Activated CD8-positive, alpha-beta memory T cell treated with anti-CD3 and anti-CD28 coated beads for 36 hours (primary cell): ENCODE measurements at regions not wholly inside any gene's neighbourhood (a gene's known extent, or its start where the extent isn't known, plus 50 kb on each side); places are given as distances from the start of the nearest gene placed in this dataset.
"Not testable (repeated sequence)": the region's sequence is repeated elsewhere in the genome, so short reads cannot be mapped to it uniquely, and the experiment has no call there.

Source experiments
- CTCF ChIA-PET: fragments of 350-600 bp; sonication (Branson Sonifier 250); formaldehyde crosslinking; loops from one replicate; lab custom pipeline; 2021; ENCODE audit warnings: antibody characterized with exemption; lab: Charles Lee
- POLR2A ChIA-PET: fragments of 350-600 bp; sonication (Branson Sonifier 250); formaldehyde crosslinking; loops from one replicate; lab custom pipeline; 2021; ENCODE audit warnings: antibody characterized with exemption; lab: Charles Lee

DNA sequence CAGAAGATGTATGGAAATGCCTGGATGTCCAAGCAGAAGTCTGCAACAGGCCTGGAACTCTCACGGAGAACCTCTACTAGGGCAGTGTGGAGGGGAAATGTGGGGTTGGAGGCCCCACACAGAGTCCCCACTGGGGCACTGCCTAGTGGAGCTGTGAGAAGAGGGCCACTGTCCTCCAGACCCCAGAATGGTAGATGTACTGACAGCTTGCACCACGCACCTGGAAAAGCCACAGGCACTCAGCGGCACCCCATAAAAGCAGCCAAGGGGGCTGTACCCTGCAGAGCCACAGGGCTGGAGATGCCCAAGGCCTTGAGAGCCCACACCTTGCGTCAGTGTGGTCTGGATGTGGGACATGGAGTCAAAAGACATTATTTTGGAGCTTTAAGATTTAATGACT, 177.3 kb upstream of the C14orf180 start:
- POLR2A ChIA-PET, CTCF ChIA-PET: not testable (repeated sequence)

DNA sequence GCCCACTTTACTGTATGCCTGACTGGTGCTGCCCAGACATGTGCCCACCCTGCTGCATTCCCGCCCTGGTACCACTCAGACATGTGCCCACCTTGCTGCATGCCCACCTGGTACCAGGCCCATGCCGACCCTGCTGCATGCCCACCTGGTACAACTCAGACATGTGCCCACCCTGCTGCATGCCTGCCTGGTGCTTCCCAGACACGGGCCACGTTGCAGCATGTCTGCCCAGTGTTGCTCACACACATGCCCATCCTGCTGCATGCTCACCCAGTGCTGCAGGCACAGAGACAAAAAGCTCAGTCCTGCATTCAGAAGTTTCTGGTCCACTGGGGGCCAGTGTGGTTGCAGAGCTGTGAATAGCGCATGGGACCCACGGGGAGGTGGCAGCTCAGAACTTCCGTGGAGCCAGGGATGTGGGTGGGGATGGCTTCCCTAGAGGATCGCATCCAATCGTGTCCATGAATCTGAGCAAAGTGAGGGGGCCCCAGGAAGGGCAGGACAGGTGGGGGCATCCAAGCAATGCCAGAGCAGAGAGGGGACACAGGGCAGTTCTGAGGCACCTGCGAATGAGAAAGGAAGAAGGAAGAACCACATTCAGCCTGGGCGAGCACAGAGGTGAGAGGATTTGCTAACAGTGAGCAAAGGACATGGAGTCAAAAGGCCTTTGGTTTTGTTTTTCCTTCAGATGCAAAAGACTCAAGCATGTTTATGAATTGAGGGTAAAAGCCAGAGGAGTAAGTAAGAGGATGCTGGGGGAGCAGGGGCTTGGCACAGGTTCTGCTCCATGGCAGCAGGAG, 175.9 kb upstream of the C14orf180 start:
- ChIA-PET CTCF (no interaction called here), POLR2A (no interaction called here)

DNA sequence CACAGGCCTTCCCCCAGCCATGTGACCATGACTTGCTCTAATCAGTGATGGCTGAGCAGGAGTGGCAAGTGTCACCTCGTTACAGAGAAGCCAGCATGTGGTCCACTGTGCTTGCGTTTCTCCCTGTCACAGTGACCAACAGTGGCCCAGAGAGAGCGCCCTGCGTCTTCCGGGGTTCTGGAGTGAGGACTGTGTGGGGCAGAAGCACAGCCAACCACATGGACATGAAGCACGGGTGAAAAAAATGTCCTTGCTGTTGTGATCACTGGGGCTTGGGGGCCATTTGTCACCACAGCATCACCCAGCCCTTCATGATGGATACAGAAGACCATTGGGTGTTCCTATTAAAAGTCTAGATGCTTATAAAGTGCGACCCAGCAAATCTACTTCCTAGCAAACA, 174.6 kb upstream of the C14orf180 start:
- ChIA-PET POLR2A (no interaction called here), CTCF (no interaction called here)

DNA sequence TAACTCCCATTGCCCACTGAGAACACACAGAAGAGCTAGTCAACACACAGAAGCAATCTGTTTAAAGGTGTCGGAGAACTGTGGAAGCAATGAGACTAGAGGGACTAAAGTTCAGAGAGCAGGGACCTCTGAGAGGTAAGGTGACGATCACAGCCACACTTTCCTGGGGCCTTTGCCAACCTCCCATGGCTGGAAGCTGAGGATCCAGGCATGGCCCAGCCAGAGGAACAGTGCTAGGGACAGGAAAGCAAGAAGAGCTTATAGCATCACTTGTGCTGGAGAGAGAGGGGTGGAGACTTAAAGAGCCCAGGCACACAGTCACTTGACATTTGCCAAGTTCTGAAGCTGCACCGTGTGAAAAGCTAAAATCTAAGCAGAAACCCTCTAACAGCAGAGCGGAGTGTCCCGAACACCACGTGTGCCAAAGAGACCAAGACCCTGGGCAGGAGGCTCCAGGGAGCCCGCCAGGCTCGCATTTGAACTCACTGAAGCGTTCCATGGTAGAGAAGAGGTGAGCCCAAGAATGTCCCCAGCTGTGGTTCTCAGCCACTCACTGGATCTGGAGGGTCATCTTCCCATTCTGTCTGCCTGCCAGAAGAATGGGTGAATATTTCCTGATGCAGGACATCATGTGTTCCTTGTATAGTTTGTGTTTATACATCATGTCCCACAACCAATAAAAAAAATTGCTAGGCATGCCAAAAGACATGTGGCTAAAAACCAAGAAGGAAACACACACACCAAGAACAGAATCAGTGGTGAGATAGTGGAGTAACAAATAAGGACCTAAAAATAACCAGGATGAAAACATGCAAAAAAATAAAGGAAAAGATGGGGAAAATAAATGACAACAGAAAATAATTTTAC, 174.0 kb upstream of the C14orf180 start:
- ChIA-PET POLR2A (no interaction called here), CTCF (no interaction called here)

DNA sequence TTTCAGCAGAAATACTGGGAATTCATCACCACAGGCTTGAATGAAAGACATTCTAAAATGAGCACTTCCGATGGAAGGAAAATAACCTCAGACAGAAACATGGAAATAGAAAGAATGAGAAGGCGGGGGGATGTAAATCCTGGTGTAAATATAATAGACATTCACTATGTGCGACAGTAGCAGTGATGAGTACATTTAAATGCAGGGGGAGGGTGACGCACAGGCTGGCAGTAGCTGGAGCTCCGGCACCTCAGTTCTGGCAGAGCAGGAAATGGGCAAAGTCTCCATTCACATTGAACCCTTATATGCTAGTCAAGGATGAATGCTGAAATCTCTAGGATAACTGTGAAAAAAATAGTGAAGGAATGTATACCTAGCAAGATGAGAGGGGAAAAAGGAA, 172.7 kb upstream of the C14orf180 start:
- CTCF ChIA-PET = no interaction called here
- POLR2A ChIA-PET = no interaction called here

DNA sequence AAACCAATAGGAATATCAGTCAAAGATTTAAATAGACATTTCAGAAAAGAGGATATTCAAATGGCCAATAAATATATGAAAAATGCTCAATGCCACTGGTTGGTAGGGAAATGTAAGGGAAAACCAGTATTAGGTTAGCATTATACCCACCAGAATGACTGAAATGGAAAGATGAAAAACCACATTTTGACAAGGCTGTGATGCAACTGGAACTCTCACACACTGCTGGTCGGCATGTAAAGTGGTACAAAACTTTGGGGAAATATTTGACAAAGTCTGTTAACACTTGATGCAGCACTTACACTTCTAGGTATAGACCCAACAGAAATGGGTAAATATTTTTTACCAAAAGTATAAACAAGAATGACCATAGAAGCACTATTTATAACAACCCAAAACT, 163.2 kb upstream of the C14orf180 start:
- ChIA-PET CTCF (no interaction called here), POLR2A (no interaction called here)

DNA sequence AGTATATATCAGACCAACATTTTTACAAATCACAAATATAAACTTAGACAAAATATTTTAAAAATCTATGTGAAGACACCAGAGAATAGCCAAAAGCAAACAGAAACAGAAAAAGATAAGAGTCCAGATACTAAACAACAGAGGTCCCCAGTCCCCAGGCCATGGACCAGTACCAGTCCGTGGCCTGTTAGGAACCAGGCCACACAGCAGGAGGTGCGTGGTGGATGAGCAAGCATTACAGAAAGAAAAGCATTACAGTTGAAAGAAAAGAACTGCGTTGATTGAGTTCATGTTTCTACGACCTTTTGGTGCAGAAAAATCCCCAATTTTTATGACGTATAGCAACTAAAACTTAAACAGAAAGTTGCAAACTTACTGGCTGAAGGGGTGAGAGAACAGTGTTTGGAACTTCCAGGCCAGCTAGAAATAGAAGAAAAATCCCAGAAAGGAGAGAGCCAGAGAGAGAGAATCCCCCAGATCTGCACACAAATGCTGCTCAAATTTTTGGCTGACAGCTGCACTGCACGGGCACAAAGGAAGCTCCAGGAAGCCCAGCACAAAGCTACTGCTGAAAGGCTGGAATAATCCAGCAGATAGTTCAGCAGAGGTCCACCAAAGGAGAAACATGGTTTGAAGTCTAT, 159.6 kb upstream of the C14orf180 start:
- CTCF ChIA-PET = no interaction called here
- POLR2A ChIA-PET = no interaction called here

DNA sequence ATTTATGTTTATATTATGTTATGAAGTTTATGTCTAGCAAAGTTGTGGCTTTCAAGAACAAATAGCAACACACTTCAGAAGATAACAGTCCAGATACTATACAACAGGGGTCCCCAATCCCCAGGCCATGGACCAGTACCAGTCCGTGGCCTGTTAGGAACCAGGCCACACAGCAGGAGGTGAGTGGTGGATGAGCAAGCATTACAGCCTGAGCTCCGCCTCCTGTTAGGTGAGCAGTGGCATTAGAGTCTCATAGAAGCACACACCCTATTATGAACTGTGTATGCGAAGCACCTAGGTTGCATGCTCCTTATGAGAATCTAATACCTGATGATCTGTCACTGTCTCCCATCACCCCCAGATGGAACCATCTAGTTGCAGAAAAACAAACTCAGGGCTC, 159.0 kb upstream of the C14orf180 start:
- CTCF ChIA-PET, POLR2A ChIA-PET: not testable (repeated sequence)

DNA sequence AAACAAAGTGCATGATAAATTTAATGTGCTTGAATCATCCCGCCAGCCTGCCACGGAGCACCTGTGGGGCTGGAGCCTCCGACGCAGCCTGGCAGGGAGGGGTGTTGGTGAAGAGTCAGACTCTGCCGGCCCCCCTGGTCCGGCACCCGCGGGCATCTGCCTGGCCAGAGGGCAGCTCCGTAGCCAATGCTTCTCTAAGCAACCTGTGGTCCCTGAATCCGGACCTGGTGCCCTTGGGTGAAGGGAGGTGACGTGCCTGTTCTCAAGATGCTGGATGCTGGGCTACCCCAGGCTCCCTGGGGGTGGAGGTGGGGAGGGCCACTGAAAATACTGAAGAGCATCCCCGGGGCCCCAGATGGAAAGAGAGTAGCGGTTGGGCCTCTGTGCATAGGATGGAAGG, 158.6 kb upstream of the C14orf180 start:
- ChIA-PET POLR2A (no interaction called here), CTCF (no interaction called here)

DNA sequence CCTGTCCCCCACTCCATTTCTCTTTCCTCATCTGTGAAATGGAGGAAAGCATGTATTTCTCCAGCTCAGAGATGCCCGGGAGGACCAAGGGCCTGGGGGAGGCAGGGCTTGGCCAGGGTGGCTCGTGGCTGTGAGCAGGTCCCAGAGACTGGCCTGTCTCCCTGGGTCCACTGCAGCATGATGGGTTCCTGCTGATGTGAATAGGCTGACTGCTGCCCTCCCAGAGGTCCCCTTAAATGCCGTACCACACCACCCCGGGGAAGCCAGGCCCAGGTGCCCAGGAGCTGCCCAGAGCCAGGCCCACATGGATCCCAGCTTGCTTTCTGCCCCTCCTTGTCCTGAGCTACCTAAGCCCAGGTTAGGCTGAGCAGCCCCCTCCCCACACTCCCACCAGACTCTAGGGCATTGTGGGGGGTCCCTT, 158.2 kb upstream of the C14orf180 start:
- POLR2A ChIA-PET = no interaction called here
- CTCF ChIA-PET = no interaction called here

DNA sequence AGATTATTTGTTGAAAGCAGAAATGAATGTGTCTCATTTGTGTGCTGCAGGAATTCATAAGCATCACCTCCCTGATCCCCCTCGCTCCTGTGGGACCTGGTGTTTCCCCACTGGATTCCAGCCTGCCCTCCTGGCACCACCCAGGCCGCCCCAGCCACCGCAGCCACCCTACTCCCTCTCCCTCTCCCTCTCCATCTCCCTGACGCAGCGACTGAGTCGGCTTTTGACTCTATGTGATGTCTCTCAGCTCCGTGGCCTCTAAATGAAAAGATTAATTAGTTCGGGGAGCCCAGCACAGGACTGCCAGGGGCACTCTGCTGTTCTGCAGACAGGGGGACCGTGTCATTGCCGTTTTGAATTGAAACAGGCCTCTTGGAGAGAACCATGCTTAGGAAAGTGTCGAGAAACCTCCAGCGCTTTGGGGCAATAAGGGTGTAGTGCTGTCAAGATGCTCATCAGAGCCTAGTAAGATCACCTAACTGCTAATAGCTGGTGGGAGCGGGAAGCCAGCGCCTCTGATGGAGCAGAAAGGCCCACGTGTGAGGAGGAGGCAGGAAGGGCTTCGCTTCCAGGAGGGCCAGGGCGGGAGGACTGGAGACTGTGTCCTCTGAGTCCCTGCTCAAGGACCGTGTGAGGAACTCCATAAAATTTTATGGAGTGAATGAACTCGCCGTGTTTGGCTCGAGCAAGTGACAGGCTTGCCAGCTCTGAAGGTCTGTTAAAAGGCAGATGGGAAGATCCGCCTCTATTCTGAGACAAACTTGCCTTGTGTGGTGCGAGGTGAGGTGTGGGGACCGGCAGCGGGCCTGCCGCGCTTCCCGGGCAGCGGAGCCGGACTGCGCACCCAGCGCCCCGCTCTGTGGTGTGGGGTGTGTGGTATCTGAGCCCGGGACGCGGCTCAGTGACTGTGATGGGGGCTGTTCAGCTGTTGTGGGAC, 157.4 kb upstream of the C14orf180 start:
- POLR2A ChIA-PET = no interaction called here
- CTCF ChIA-PET = no interaction called here

DNA sequence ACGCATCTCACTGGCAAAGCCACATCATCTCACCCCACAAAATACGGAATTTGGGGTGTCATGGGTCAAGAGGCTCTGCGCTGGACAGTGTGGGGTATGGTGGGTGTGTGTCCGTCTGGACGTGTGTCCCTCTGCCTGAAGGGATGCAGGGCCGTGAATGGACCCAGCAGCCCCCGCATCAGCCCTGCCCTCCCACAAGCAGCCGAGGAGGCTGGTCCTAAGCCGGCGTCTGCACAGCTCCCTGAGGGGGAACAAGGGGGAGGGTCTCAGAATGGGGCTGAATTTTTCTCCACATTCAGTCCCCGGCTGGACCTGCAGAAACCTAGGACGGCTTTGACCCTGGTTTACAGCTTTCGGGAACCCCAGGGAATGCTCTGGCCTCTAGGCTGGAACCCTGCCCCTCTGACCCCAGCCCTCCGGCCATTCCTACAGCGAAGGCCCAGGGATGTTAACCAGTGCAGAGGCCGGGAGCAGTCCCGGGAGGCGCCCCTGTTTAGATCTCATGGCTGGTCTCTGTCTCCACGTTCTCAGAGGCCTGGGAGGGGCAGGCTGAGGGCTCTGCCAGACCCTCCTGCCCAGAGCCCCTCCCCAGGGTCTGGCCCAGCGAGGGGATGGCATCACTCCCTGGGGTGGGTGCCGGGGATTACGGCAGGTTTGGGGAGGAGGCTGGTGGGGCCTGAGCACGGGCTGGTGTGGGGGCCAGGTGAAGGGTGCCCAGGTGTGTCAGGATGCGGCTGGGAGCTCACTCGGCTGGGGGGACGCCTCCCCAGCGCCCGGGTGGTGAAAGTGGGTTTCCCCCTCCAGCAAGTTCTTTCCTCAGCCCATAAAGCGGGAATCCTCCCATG, 156.5 kb upstream of the C14orf180 start:
- CTCF ChIA-PET = no interaction called here

DNA sequence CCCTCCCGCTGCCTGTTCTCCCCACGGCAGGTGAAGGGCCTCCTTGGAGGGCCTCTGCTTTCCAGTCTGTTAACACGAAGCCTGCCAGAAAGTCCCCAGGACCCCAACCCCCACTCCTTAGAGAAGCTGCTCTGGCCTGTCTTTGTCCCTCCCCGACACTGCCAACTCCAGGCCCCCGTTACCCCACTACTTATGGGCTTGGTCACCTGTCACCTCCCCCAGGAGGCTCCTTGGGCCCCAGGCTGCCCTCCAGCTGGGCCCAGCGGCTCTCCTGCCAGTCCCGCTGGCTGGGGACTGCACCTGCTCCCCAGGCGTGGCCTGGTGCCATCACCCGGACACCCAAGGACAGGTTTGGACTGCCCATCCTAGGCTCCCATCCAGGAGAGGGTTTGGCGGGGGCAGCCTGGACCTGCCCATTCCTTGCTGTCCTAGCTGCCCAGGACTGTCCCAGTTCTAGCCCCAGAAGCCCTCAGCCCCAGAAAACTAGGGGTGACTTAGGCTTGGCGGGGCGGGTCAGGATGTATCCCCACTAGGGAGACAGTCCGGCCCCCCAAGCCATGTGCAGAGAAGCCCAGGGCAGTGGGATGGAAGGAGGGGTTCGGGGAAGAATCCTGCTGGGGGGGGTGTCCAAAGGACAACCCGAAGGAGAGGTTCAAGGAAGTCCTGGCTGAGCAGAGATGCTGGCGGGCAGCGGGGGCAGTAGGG, 155.7 kb upstream of the C14orf180 start:
- ChIA-PET CTCF (no interaction called here), POLR2A (no interaction called here)

More for the DNA sequence above, 156.5 kb upstream of the C14orf180 start:
- POLR2A ChIA-PET = no interaction called here

DNA sequence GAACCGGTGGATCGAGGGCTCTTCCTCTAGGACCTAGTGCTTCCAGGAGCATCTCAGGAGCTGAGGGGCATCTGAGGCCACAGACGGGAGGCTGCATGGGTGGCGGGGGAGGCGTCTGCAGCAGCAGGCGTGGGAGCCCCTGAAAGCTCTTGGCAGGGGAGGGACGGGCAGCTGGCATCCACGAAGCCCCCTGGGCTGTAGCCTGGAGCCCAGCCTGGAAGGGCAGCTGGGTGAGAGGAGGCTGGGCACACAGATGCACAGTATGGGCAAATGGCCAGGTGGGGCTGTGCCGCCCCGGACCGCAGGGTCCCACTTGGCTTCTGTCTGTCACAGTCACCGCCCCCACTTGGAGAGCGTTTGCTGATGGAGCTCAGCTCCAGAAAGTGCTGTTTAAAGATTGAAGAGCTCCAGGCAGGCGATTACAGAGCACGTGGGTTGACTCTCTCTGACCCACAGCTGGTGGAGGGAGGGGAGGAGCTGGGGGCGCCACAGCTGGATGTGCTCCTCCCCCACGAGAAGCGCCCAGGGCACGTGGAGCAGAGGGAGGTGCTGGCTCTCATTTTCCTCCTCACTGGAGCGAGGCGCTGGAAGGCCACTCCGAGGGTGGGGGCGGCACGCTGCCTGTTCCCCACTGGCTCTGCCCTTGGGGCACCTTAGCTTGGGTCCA, 155.0 kb upstream of the C14orf180 start:
- CTCF ChIA-PET = no interaction called here
- POLR2A ChIA-PET = no interaction called here

DNA sequence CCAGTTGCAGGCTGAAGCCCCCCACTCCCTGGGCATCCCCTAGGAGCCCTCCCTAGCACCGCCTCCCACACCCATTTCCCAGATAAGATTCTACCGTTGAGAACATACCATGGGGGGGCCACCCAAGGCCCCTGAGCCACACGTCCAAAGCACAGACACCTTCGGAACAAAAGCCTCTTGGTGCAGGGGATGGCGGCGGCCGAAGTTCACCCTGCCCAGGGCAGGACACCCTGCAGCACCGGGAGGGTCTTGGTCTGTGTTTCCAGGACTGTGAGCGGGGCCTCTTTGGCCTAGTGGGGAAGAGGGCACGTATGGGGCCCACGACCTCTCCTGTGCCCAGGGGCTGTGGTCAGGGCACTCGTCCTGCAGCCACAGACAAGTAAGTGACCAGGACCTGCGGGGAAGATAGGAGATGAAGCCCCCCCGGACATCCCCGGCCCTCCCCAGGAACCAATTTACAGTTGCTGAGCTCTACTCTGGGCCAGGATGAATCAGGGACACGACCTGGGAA, 154.3 kb upstream of the C14orf180 start:
- ChIA-PET CTCF (no interaction called here), POLR2A (no interaction called here)

DNA sequence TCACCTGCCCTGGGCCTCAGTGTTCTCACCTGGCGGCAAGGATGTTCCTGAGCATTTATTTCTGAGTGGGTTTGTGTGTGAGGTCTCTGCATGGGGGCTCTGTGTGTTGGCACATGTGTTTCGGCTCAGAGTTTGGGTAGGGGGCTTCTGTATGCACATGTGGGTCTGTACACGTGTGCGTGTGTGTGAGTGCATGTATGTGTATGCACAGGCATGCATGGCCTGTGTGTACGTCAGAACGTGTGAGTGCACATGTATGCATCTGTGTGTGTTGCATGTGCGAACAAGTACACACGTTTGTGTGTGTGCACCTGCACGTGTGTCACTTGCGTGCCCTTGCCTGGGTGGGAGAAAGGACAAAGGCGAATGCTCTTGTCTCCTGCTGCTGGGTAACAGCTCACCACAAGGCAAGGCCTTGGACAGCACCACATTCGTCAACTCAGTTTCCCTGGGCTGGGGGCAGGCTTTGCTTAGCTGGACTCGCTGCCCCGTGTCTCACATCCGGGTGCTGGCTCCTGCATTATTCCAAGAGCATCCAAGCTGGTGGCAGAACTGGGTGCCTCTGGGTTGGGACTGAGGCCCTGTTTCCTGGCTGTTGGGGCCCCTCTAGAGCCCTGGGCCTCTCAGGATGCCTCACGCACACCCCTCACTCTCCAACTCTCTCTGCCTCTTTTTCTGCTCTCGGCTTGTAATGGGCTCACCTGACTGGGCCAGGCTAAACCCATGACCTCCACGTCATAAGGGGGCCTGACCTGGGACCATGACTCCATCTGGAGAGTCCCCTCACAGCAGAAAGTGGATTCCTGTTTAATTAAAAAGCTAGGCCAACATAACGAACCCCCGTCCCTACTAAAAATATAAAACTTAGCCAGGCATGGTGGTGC, 153.6 kb upstream of the C14orf180 start:
- ChIA-PET CTCF (no interaction called here), POLR2A (no interaction called here)
